H1 (cell line): ENCODE measurements at regions not wholly inside any gene's neighbourhood (a gene's known extent, or its start where the extent isn't known, plus 50 kb on each side); places are given as distances from the start of the nearest gene placed in this dataset.

Source experiments
- CTCF ChIA-PET: fragments of 300-600 bp; sonication (Branson Sonifier 250); formaldehyde crosslinking; loops from one replicate; lab custom pipeline; 2021; ENCODE audit not compliant: partially characterized antibody; lab: Charles Lee
- POLR2A ChIA-PET: fragments of 300-600 bp; sonication (Branson Sonifier 250); formaldehyde crosslinking; loops from one replicate; lab custom pipeline; 2021; ENCODE audit warnings: inconsistent platforms; ENCODE audit not compliant: partially characterized antibody; lab: Charles Lee
- DNase-seq, 2 experiments: peaks; one replicate each; pipeline versions ENCODE4 v3.0.0 to v3.0.0-alpha.2; 2010 to 2022; ENCODE audit warnings: low spot score in 2 of 2, low read depth in 1 of 2, mixed read lengths in 1 of 2
- FAIRE-seq: peaks from 2 replicates; lab custom pipeline; 2011; peaks lifted over from hg19 to GRCh38; lab: Jason Lieb, UNC
- H2AFZ ChIP-seq: 2 replicates; pipeline ENCODE4 v1.8.1; 2012; ENCODE audit warnings: low read length, inconsistent platforms
- H2AK5ac ChIP-seq: 2 replicates; pipeline ENCODE4 v1.6.1; 2013; ENCODE audit warnings: low read depth, low read length
- H2BK120ac ChIP-seq: replicated peaks from 2 replicates; pipeline ENCODE3; 2013; ENCODE audit warnings: low read depth, low read length, inconsistent platforms
- H2BK12ac ChIP-seq: 2 replicates; pipeline ENCODE4 v1.6.1; 2013; ENCODE audit warnings: low read depth, low read length
- H2BK15ac ChIP-seq: 2 replicates; pipeline ENCODE4 v1.6.1; 2013; ENCODE audit warnings: low read length
- H2BK20ac ChIP-seq: 2 replicates; pipeline ENCODE4 v1.6.1; 2013; ENCODE audit warnings: low read length
- H2BK5ac ChIP-seq: 2 replicates; pipeline ENCODE4 v1.6.1; 2013; ENCODE audit warnings: low read depth, low read length
- H3K14ac ChIP-seq: 2 replicates; pipeline ENCODE4 v1.6.1; 2013; ENCODE audit warnings: inconsistent platforms; ENCODE audit not compliant: insufficient read length
- H3K18ac ChIP-seq: 2 replicates; pipeline ENCODE4 v1.6.1; 2013; ENCODE audit warnings: low read length; ENCODE audit errors: extremely low read depth
- H3K23ac ChIP-seq: 2 replicates; pipeline ENCODE4 v1.6.1; 2013; ENCODE audit warnings: inconsistent platforms; ENCODE audit not compliant: insufficient read length
- H3K23me2 ChIP-seq: 2 replicates; pipeline ENCODE4 v1.6.1; 2013; ENCODE audit warnings: low read depth, low read length
- H3K27ac ChIP-seq: 2 replicates; pipeline ENCODE4 v1.6.1; 2011; ENCODE audit warnings: low read depth, low read length, inconsistent platforms
- H3K27me3 ChIP-seq, 4 experiments: replicated peaks in 1 of 4; 1 replicate in 1 of 4; 2 replicates in 3 of 4; pipeline versions ENCODE4 v1.6.1 to v1.8.1; 2011 to 2013; ENCODE audit warnings: low read length in 3 of 4, mild to moderate bottlenecking in 3 of 4, inconsistent platforms in 2 of 4, mixed read lengths in 2 of 4, moderate library complexity in 1 of 4; ENCODE audit not compliant: control insufficient read depth in 3 of 4, insufficient read depth in 3 of 4; ENCODE audit errors: extremely low read depth in 1 of 4
- H3K36me3 ChIP-seq, 4 experiments: 2 replicates each; pipeline versions ENCODE4 v1.6.1 to v1.8.1; 2011 to 2013; ENCODE audit warnings: mild to moderate bottlenecking in 4 of 4, low read length in 3 of 4, moderate library complexity in 2 of 4, control low read depth in 1 of 4, inconsistent platforms in 1 of 4; ENCODE audit not compliant: insufficient read depth in 4 of 4, control insufficient read depth in 2 of 4
- H3K4ac ChIP-seq: replicated peaks from 2 replicates; pipeline ENCODE3; 2013; ENCODE audit warnings: low read length, low read depth, mixed read lengths, inconsistent platforms; ENCODE audit not compliant: insufficient read length
- H3K4me1 ChIP-seq, 4 experiments: replicated peaks in 1 of 4; 1 replicate in 1 of 4; 2 replicates in 3 of 4; pipeline versions ENCODE4 v1.6.1 to v1.8.1; 2011 to 2013; ENCODE audit warnings: low read length in 3 of 4, inconsistent platforms in 2 of 4, mixed read lengths in 1 of 4; ENCODE audit not compliant: insufficient read depth in 4 of 4, control insufficient read depth in 3 of 4
- H3K4me2 ChIP-seq, 2 experiments: 2 replicates each; pipeline versions ENCODE4 v1.6.1 to v1.8.1; 2011 to 2013; ENCODE audit warnings: low read depth in 2 of 2, low read length in 2 of 2, control low read depth in 1 of 2, inconsistent platforms in 1 of 2, mild to moderate bottlenecking in 1 of 2; ENCODE audit not compliant: insufficient read depth in 1 of 2
- H3K4me3 ChIP-seq, 4 experiments: fragments of 200-600, 300-600 bp in 1 of 4; sonication (generic), shearing (Covaris generic), sonication (Bioruptor Twin) in 1 of 4; 2 replicates each; pipeline versions ENCODE4 v1.5.1 to v1.8.1; 2011 to 2016; ENCODE audit warnings: low read length in 4 of 4, low read depth in 3 of 4, control low read depth in 2 of 4, inconsistent platforms in 2 of 4, mild to moderate bottlenecking in 2 of 4, mixed read lengths in 1 of 4, moderate library complexity in 1 of 4; ENCODE audit not compliant: insufficient read depth in 2 of 4; ENCODE audit errors: extremely low read depth in 1 of 4
- H3K56ac ChIP-seq: replicated peaks from 2 replicates; pipeline ENCODE3; 2013; ENCODE audit warnings: low read depth, mild to moderate bottlenecking, mixed read lengths, low read length, inconsistent platforms; ENCODE audit not compliant: insufficient read length
- H3K79me1 ChIP-seq: 2 replicates; pipeline ENCODE4 v1.6.1; 2013; ENCODE audit warnings: low read depth, low read length, control low read depth
- H3K79me2 ChIP-seq, 2 experiments: 2 replicates each; pipeline versions ENCODE4 v1.6.1 to v1.8.1; 2012 to 2013; ENCODE audit warnings: low read length in 2 of 2, mild to moderate bottlenecking in 2 of 2, inconsistent platforms in 1 of 2; ENCODE audit not compliant: insufficient read depth in 2 of 2, control insufficient read depth in 1 of 2
- H3K9ac ChIP-seq, 4 experiments: replicated peaks in 1 of 4; 1 replicate in 1 of 4; 2 replicates in 3 of 4; pipeline versions ENCODE4 v1.6.1 to v1.8.1; 2011 to 2013; ENCODE audit warnings: low read depth in 3 of 4, low read length in 3 of 4, control low read depth in 2 of 4, mild to moderate bottlenecking in 2 of 4, moderate library complexity in 2 of 4, inconsistent platforms in 1 of 4; ENCODE audit errors: extremely low read depth in 1 of 4
- H3K9me3 ChIP-seq, 2 experiments: 2 replicates each; pipeline versions ENCODE4 v1.6.1 to v1.8.1; 2012 to 2013; ENCODE audit warnings: mild to moderate bottlenecking in 2 of 2, moderate library complexity in 2 of 2, control low read depth in 1 of 2, inconsistent platforms in 1 of 2, low read depth in 1 of 2, low read length in 1 of 2, mixed read lengths in 1 of 2; ENCODE audit not compliant: insufficient read depth in 2 of 2
- H4K20me1 ChIP-seq, 2 experiments: replicated peaks in 1 of 2; 2 replicates each; pipeline versions ENCODE3 to v1.8.1; 2011 to 2013; ENCODE audit warnings: inconsistent platforms in 2 of 2, low read length in 2 of 2, mild to moderate bottlenecking in 1 of 2; ENCODE audit not compliant: insufficient read depth in 2 of 2, control insufficient read depth in 1 of 2
- H4K5ac ChIP-seq: 2 replicates; pipeline ENCODE4 v1.6.1; 2013; ENCODE audit warnings: low read length, low read depth, mixed read lengths, inconsistent platforms; ENCODE audit not compliant: insufficient read length
- H4K8ac ChIP-seq: 2 replicates; pipeline ENCODE4 v1.8.0; 2013; ENCODE audit warnings: mild to moderate bottlenecking, moderate library complexity, low read length, inconsistent platforms; ENCODE audit not compliant: insufficient read depth; ENCODE audit errors: extremely low read depth
- H4K91ac ChIP-seq: replicated peaks from 2 replicates; pipeline ENCODE3; 2013; ENCODE audit warnings: low read length, mixed read lengths, inconsistent platforms; ENCODE audit not compliant: insufficient read length
- EP300 ChIP-seq, 2 experiments: IDR thresholded peaks; 1 replicate in 1 of 2; 2 replicates in 1 of 2; pipeline ENCODE4 v1.6.1; 2011 to 2012; ENCODE audit warnings: low read depth in 2 of 2, low read length in 2 of 2, mild to moderate bottlenecking in 2 of 2, borderline replicate concordance in 1 of 2, inconsistent platforms in 1 of 2, moderate library complexity in 1 of 2
- HDAC6 ChIP-seq: IDR thresholded peaks from one replicate; pipeline ENCODE4 v1.7.1; 2012; ENCODE audit warnings: low read depth, mild to moderate bottlenecking, inconsistent platforms, low read length, moderate library complexity
- RFX5 ChIP-seq: IDR thresholded peaks from 2 replicates; pipeline ENCODE4 v1.6.1; 2011; ENCODE audit warnings: low read depth, low read length, improper control_type of control experiment, borderline replicate concordance
- SP1 ChIP-seq: IDR thresholded peaks from 2 replicates; pipeline ENCODE4 v1.6.1; 2011; ENCODE audit warnings: low read depth, low read length
- SP2 ChIP-seq: IDR thresholded peaks from 2 replicates; pipeline ENCODE4 v1.6.1; 2012; ENCODE audit warnings: mild to moderate bottlenecking, low read length, inconsistent platforms
- SRF ChIP-seq: IDR thresholded peaks from 2 replicates; pipeline ENCODE4 v1.6.1; 2011; ENCODE audit warnings: mild to moderate bottlenecking, low read depth, low read length, moderate library complexity
- WGBS, 2 experiments: shearing (Covaris generic) in 1 of 2; methylation state at CpG; one replicate each; pipeline versions ENCODE4 v1.1.6 to v1.1.7; 2013 to 2015; ENCODE audit warnings: low lambda C conversion rate in 2 of 2, mixed read lengths in 2 of 2, inconsistent platforms in 1 of 2, low coverage in 1 of 2, missing lambda C conversion rate in 1 of 2; ENCODE audit not compliant: insufficient replicate concordance in 2 of 2, insufficient coverage in 1 of 2, insufficient read length in 1 of 2; ENCODE audit errors: extremely low coverage in 1 of 2, missing lambda C conversion rate in 1 of 2; 5-methylcytosine and 5-hydroxymethylcytosine counted together

- no peak overlapping the region for H3K27ac ChIP-seq
Measured at GRCh38 chrX:148372925-148373324, 127.5 kb upstream of the AFF2 start.

More at GRCh38 chrX:148372925-148373324, 127.5 kb upstream of the AFF2 start:
- no peaks in the 10 kb centered on the region for H4K20me1 ChIP-seq
- no peaks in the 10 kb centered on the region for H3K9me3 ChIP-seq
- no peaks in the 10 kb centered on the region for H3K27me3 ChIP-seq
- H3K4me3 ChIP-seq, result no peak overlapping the region
- H2AK5ac ChIP-seq, result no peak overlapping the region
- H3K9ac ChIP-seq, result no peak overlapping the region
- TF ChIP-seq SP2 (no peak), SP1 (no peak), RFX5 (no peak), EP300 (IDR thresholded peaks at IDR 0.05; ENCODE audit: borderline replicate concordance in 1 of 2, low read depth in 2 of 2, low read length in 2 of 2) (no peak), HDAC6 (no peak), SRF (no peak)
- no peak overlapping the region for H3K18ac ChIP-seq
- no peak overlapping the region for H2BK120ac ChIP-seq
- no peaks in the 10 kb centered on the region for H3K79me1 ChIP-seq
- H3K4ac ChIP-seq, result no peak overlapping the region
- H2BK15ac ChIP-seq, result no peak overlapping the region
- POLR2A ChIA-PET, result no interaction called here
- H3K79me2 ChIP-seq, result no peaks in the 10 kb centered on the region
- CTCF ChIA-PET, result no interaction called here
- H3K23me2 ChIP-seq, result no peaks in the 10 kb centered on the region
- H4K8ac ChIP-seq, result no peak overlapping the region
- no peak for DNase-seq
- H2BK12ac ChIP-seq, result no peak overlapping the region
- H3K36me3 ChIP-seq, result no peaks in the 10 kb centered on the region
- no peak overlapping the region for H4K5ac ChIP-seq
- H3K4me1 ChIP-seq, result no peaks in the 10 kb centered on the region
- no peak overlapping the region for H2AFZ ChIP-seq
- H2BK20ac ChIP-seq, result no peak overlapping the region
- no peak overlapping the region for H3K14ac ChIP-seq
- H2BK5ac ChIP-seq, result no peak overlapping the region
- H3K23ac ChIP-seq, result no peak overlapping the region
- H4K91ac ChIP-seq, result no peak overlapping the region
- no peak overlapping the region for H3K4me2 ChIP-seq
- WGBS, 2 experiments, result 62% methylated on average over 4 of the region's 4 CpGs; no CpG with 5 or more reads in 1 of the 2 experiments
- H3K56ac ChIP-seq, result no peak overlapping the region
- no peak for FAIRE-seq
